GM19395 (cell line): ENCODE measurements at regions not wholly inside any gene's neighbourhood (a gene's known extent, or its start where the extent isn't known, plus 50 kb on each side); places are given as distances from the start of the nearest gene placed in this dataset.

Source experiments
- ATAC-seq: cut with Tn5 transposase; IDR thresholded peaks from one replicate; pipeline ENCODE4 v1.9.1; 2021; ENCODE audit warnings: mild to moderate bottlenecking, moderate library complexity; ENCODE audit not compliant: unreplicated experiment

DNA sequence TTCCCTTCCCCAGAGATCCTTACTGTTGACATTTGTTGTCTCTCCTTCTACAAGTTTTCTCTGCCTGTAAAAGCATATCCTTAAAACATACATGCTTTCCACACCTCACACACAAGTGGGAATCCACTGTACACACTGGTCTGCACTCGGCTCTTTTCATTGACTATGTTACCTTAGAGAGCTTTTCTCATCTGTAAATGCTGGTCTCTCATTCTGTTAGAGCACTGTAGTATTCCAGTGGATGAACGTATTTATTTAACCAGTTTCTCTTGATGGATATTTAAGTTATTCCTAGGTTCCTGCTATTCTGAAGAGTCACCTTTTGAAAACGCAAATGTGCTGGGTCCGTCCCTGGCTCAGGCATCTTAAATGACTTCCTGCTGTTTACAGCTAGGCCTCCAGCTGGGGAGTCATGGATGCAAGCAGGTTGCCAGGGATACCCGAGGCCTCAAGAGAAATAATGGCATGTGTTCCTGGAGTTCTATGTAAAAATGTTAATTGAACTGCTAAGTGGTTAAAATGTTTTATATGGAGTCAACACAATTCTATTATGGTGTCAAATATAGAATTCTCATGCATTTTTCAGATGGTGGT, 61.1 kb upstream of the TGM3 start:
- no peak for ATAC-seq

DNA sequence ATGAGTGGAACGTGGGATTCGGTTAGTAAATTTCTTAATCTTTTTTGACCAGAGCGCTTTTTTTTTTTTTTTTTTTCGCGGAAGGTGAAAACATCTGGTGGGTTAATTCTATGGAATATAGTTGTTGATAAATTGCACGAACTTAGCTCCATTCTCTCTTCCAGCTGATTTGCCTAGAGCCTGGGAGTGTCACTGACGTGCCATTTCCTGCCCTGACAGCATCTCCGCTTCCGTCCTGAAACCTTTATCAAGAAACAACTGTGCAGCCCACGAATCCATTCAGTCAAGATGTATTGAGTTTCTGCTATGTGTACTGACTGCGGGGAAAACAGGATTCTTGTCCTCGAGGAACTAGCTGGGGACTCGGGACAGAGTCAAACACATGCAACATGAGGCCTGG, 59.5 kb upstream of the TGM3 start:
- no peak for ATAC-seq

DNA sequence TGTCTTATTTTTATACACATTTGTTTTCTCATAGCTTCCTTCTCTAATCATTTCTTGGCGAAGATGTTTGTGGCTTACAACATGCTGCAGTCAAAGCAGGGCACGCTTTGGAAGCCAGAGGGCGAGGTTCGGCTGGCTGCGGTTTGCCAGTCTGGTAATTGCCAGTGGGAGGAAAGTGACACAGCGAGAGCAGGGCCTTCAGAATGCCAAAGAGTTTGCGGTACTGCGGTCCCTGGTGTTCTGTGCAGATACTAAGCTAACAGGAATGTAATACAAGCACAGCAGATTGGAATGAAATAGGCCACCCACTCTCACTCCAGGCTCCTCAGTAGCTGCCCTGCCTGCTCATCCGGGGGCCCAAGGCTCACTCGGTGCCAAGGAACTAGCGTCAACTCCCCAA, 58.7 kb upstream of the TGM3 start:
- ATAC-seq = no peak

DNA sequence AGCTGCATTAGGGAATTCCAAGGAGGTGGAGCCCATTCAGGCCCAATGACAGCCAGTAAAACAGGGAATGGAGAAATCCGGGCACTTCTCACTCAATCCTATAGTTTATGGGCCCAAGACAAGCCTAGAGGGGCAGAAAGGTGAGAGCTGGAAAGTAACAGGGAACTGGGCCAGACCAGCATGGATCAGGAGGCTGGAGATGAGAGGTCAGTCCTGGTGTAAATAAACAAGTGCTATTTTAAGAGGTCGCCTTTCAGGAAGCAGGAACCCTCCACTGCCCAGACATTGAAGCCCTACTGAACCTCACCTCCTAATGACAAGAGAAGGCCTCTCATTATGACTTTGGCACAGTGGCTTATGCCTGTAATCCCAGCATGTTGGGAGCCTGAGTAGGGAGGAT, 57.2 kb upstream of the TGM3 start:
- no peak for ATAC-seq

DNA sequence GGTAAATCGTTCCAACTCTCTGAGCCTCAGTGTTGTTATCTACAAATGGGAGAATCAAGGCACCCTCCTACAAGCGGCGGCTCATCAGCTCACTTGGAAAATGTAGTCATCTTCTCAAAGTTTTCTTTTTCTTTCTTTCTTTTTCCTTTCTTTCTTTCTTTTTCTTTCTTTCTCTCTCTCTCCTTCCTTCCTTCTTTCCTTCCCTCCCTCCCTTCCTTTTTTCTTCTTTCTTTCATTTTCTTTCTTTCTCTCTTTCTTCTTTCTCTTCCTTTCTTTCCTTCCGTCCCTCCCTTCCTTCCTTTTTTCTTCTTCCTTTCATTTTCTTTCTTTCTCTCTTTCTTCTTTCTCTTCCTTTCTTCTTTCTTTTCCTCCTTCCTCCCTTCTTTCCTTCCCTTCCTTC, 55.0 kb upstream of the TGM3 start:
- ATAC-seq = no peak

DNA sequence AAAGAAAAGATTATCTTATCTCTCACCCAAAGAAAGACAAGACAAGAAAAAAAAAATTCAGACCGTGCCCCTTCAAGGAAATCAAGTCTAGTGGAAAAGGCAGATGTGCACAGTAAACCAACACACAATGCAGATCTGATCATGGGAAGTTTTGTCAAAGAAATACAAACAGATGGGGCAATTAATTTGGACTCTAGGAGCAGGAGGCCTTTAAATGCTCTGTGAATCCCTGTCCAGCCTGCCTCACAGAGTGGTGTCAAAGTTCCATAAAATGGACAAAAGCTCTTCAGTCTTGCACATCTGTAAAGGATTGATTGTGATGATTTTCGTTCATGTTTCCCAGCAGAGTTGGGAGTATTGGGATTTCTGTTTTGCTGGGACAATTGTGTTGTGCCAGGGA, 53.1 kb upstream of the TGM3 start:
- ATAC-seq = no peak

DNA sequence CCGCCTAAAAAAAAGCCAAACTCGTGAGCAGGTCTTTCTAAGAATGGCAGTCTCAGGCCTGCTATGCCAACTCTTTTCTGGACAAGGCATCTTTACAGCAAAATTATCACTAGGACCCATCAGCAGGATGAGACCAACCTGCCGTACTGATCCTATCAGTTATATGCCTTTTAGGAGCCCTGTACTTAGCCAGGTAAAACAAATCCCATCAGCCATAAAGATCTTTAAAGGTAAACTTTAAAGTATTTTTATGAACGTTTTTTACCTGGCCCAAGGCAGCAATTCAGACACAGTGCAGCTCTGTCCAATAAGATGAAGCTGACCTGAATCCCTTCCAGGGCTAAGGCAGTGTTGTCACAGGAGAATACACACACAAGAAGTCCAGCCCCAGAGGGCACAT, 51.3 kb upstream of the TGM3 start:
- no peak for ATAC-seq

DNA sequence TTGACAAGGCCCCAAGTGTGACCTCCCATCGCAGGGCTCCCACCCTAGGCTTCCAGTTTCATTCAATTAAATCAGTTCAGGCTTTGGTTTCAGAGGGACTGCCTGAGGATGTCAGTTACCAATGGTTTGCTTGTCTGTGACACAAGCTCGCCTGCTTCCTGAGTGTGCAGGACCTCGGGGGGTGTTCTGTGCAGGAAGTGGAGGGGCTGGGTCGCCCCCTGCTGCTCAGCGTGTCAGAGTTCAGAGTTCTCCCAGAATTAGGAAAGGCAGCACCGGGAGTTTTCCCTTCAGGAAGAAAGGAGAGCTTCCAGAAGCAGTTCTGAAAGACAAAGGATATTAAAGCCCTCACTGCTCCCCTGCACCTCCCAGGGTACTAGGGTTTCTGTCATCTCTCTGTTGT, 50.8 kb upstream of the TGM3 start:
- ATAC-seq = no peak

DNA sequence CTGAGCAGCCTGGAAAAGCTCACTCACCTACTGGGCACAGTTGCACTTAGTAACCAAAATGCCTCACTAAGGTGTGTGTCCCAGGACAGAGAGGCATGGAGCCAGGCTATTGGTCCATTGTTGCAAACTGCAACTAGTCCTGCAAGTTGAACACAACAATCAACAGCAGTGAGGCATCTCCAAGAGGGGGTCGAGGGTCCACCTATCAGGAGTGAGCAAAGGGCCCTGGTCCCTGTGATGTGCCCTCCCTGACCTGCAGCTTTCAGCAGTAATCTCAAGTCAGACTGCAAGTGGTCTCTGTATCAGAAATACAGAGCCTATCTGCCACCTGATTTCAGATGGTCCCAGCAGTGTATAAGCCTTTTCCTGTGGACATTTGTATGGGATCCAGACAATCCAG, 50.2 kb upstream of the TGM3 start:
- ATAC-seq = no peak
